ENCODE measurements at regions not wholly inside any gene's neighbourhood (a gene's known extent, or its start where the extent isn't known, plus 50 kb on each side); places are given as distances from the start of the nearest gene placed in this dataset.

- H3K9me3 ChIP-seq, result peaks cover 0 to 8% (median 0%) of the 10 kb centered on the region in 3 donors
- DNase-seq, result no peak
- no peaks in the 10 kb centered on the region for H3K4me1 ChIP-seq
- H3K36me3 ChIP-seq, result no peaks in the 10 kb centered on the region
- no peak overlapping the region for H3K4me3 ChIP-seq
- no peak overlapping the region for H3K27ac ChIP-seq
- intact Hi-C loops (cut with DNase I), result no loop called here
- TF ChIP-seq CTCF (IDR thresholded peaks at IDR 0.05) (no peak), POLR2A (IDR thresholded peaks at IDR 0.05) (no peak)
- WGBS, 2 donors, result 69 to 76% methylated on average over 2 of the region's 2 CpGs
- H3K27me3 ChIP-seq, result no peaks in the 10 kb centered on the region
Observed at GRCh38 chr3:79947957-79948356, 180.2 kb upstream of the ROBO1 start.

- Histone ChIP-seq H3K27me3 (no peaks in the 10 kb centered on the region), H3K4me3 (no peak overlapping the region), H3K4me1 (no peaks in the 10 kb centered on the region), H3K9me3 (peaks cover 0 to 8% (median 0%) of the 10 kb centered on the region in 3 donors), H3K27ac (no peak overlapping the region), H3K36me3 (no peaks in the 10 kb centered on the region)
- TF ChIP-seq POLR2A (IDR thresholded peaks at IDR 0.05) (no peak), CTCF (IDR thresholded peaks at IDR 0.05) (no peak)
- DNase-seq, result no peak
- 59 to 100% methylated on average over 1 of the region's 1 CpG for WGBS, 2 donors
- intact Hi-C loops (cut with DNase I), result no loop called here
Observed at GRCh38 chr3:79947469-79947868, 179.7 kb upstream of the ROBO1 start.

DNA sequence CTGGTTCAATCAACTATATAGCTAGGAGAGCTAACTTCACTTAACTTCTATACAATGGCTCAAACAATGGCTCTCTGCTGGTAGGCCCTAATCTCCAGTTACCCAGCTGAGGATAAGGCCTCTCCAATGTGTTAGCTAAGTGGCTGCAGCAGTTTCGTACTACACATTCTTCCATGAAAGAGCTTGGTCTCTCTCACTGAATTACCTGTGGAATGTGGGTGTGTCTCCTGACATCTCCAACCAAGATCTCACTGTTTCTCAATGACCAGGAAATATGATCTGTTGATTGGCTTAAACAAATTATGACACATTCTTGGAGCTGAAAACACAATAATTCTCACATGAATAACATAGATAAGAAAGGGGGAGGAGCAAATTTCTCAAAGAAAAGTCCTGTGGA is 169.8 kb upstream of the ROBO1 start:
- no peaks in the 10 kb centered on the region for H3K36me3 ChIP-seq
- H3K4me3 ChIP-seq, result no peak overlapping the region
- no peak for DNase-seq
- 38 to 64% methylated on average over 1 of the region's 1 CpG for WGBS, 2 donors
- H3K9me3 ChIP-seq, result no peaks in the 10 kb centered on the region
- no peaks in the 10 kb centered on the region for H3K4me1 ChIP-seq
- H3K27ac ChIP-seq, result no peak overlapping the region
- no peak for TF ChIP-seq CTCF (IDR thresholded peaks at IDR 0.05)
- no peak for TF ChIP-seq POLR2A (IDR thresholded peaks at IDR 0.05)
- intact Hi-C loops (cut with DNase I), result no loop called here
- H3K27me3 ChIP-seq, result no peaks in the 10 kb centered on the region

DNA sequence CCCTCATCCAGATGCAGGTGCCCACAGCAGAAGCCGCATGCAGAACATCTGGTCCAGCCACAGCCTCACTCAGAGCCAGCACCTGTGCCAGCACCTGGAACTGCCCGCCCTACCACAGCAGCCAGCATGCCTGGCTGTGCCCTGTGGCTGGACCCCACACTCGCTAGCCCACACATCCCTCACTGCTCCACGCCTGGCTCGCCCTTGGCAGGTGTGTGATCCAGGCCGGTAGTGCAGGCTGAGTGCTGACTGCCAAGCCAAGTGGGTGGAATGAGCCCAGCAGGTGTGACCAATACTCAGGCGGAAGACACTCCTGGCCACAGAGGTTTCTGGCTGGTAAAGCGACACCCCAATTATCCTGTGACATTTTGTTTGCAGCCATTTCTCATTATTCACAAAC is 162.4 kb upstream of the ROBO1 start:
- no peak for DNase-seq
- H3K36me3 ChIP-seq, result no peaks in the 10 kb centered on the region
- no peak for TF ChIP-seq CTCF (IDR thresholded peaks at IDR 0.05)
- no peak for TF ChIP-seq POLR2A (IDR thresholded peaks at IDR 0.05)
- no peak overlapping the region for H3K27ac ChIP-seq
- H3K9me3 ChIP-seq, result no peaks in the 10 kb centered on the region
- H3K4me3 ChIP-seq, result no peak overlapping the region
- no peaks in the 10 kb centered on the region for H3K27me3 ChIP-seq
- WGBS, 2 donors, result 67 to 78% methylated on average over 1 to 2 of the region's 8 CpGs
- intact Hi-C loops (cut with DNase I), result no loop called here
- no peaks in the 10 kb centered on the region for H3K4me1 ChIP-seq

GRCh38 chr3:79928687-79929408 is 161.1 kb upstream of the ROBO1 start:
- WGBS, 2 donors, result 51 to 62% methylated on average over 2 to 4 of the region's 4 CpGs
- Histone ChIP-seq H3K9me3 (no peaks in the 10 kb centered on the region), H3K27ac (no peak overlapping the region), H3K27me3 (no peaks in the 10 kb centered on the region), H3K36me3 (no peaks in the 10 kb centered on the region), H3K4me1 (no peaks in the 10 kb centered on the region), H3K4me3 (no peak overlapping the region)
- TF ChIP-seq CTCF (IDR thresholded peaks at IDR 0.05), result no peak
- TF ChIP-seq POLR2A (IDR thresholded peaks at IDR 0.05), result no peak
- no peak for DNase-seq
- intact Hi-C loops (cut with DNase I), result no loop called here

All from esophagus squamous epithelium (tissue), 5 donors.